ENCODE measurements at regions not wholly inside any gene's neighbourhood (a gene's known extent, or its start where the extent isn't known, plus 50 kb on each side); places are given as distances from the start of the nearest gene placed in this dataset.
"Not testable (repeated sequence)": the region's sequence is repeated elsewhere in the genome, so short reads cannot be mapped to it uniquely, and the experiment has no call there.

DNA sequence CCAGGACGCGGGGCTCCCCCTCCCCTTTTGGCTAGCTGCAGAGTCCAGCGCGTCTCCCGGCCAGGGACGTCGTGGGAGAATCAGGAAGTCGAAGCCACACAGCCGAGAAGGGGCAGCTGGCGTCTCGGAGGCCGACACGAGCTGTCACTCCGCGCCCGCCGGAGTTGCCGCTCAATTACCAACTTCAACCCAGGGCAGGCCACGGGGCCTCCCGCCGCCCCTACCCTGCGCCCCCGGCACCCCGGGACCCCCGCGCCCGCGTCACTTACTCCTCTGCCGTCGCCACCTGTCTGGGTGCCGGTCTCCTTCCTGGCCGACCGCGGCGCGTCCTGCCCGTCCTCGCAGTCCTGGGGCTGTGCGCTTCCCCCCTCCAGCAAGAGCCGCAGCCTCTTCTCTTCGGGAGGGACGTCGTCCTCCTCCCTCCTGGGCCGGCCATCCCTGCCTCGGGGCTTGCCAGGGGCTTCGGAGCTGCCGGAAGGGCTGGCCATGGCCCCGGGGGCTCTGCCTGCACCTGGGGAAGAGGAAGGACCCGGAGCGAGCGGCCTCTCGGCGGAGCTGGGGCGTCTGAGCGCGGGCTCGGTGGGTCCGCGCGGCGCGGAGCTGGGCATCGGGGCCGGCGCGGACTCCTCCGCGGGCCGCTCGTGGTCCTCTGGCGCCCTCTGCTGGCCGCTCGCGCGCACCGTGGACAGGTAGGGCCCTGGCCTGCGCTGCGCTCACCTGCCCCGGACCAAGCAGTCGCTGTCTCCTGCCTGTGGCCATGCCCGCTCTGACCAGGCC is 65.6 kb upstream of the CLEC6A start:
- peak; percentile 56 for DNase-seq

DNA sequence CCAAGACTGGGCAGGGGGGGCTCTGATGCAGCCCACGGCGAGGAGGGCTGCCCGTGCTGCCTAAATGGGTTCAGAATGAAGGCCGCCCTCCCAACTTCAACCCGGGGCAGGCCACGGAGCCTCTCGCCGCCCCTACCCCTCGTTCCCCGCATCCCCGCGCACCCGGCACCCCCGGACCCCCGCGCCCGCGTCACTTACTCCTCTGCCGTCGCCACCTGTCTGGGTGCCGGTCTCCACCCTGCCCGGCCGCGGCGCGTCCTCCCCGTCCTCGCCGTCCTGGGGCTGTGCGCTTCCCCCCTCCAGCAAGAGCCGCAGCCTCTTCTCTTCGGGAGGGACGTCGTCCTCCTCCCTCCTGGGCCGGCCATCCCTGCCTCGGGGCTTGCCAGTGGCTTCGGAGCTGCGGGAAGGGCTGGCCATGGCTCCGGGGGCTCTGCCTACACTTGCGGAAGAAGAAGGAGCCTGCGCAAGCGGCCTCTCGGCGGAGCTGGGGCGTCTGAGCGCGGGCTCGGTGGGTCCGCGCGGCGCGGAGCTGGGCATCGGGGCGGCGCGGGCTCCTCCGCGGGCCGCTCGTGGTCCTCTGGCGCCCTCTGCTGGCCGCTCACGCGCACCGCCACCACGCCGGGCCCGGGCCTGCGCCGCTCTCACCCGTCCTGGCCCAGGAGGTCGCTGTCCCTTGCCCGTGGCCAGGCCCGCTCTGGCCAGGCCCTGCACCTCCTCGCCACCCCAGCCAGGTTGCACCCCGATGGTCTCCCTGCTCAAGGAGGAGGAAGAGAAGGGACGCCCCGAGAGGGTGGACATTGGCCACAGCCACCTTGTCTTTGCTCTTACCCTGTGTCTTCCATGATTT is 59.3 kb upstream of the CLEC6A start:
- DNase-seq: peak; percentile 31

DNA sequence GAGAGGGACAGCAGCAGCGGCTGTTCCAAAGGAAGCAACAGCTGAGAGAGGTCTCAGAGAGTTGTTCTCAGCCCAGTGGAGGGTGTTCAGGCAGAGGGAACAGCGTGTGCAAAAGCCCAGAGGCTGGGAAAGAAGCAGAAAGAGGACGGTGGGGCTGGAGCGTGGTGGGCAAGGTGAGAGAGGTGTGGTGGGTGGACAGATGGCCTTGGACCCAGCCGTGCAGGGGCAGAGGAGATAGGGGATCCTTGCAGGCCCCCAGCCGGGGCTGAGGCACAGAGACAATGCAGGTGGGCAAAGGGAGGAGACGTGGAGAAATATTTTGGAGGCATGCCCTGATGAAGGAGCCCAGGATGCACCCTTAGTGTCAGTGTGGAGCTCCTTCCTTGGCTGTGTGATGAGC is 58.4 kb upstream of the CLEC6A start:
- DNase-seq: not testable (repeated sequence)

DNA sequence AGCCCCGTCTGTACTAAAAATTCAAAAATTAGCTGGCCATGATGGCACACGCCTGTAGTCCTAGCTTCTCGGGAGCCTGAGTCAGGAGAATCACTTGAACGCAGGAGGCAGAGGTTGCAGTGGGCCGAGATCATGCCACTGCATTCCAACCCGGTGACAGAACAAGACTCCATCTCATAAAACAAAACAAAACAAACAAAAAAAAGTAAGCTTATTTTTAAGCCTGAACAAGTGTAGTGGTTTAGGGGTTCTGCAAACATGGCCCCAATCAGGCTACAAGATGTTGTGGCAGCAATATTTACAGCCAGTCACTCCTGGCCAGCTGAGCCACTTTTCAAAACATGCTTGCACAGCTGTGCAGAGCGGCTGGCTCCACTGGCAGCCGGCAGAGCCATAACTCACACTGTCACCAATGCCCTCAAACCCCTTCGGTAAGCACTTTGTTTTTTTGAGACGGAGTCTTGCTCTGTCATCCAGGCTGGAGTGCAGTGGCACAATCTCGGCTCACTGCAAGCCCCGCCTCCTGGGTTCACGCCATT is 56.2 kb upstream of the CLEC6A start:
- DNase-seq: not testable (repeated sequence)

DNA sequence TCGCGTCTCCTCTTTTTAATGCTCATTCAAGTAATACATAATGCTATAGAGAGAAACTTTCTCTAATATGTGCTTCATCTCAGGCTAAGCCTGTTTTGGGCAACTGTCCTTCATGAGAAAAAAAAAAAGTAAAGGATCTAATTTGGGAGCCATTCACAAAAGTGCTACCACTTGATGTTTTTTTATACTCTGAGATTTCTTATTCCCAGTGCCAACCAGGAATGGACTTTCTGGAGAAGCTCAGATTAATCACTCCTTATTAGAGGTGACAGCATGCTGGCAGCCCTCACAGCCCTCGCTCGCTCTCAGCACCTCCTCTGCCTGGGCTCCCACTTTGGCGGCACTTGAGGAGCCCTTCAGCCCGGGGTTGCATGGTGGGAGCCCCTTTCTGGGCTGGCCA is 51.9 kb upstream of the CLEC6A start:
- not testable (repeated sequence) for DNase-seq

DNA sequence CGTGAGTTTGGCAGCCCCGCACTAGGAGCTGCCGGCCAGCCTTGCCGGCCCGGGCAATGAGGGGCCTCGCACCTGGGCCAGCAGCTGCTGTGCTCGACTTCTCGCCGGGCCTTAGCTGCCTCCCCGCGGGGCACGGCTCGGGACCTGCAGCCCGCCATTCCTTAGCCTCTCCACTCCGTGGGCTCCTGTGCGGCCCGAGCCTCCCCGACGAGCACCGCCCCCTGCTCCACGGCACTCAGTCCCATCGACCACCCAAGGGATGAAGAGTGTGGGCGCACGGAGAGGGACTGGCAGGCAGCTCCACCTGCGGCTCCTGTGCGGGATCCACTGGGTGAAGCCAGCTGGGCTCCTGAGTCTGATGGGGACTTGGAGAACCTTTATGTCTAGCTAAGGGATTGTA is 51.4 kb upstream of the CLEC6A start:
- DNase-seq: not testable (repeated sequence)

Data from effector CD8-positive, alpha-beta T cell (primary cell).